ENCODE measurements at regions not wholly inside any gene's neighbourhood (a gene's known extent, or its start where the extent isn't known, plus 50 kb on each side); places are given as distances from the start of the nearest gene placed in this dataset.

DNA sequence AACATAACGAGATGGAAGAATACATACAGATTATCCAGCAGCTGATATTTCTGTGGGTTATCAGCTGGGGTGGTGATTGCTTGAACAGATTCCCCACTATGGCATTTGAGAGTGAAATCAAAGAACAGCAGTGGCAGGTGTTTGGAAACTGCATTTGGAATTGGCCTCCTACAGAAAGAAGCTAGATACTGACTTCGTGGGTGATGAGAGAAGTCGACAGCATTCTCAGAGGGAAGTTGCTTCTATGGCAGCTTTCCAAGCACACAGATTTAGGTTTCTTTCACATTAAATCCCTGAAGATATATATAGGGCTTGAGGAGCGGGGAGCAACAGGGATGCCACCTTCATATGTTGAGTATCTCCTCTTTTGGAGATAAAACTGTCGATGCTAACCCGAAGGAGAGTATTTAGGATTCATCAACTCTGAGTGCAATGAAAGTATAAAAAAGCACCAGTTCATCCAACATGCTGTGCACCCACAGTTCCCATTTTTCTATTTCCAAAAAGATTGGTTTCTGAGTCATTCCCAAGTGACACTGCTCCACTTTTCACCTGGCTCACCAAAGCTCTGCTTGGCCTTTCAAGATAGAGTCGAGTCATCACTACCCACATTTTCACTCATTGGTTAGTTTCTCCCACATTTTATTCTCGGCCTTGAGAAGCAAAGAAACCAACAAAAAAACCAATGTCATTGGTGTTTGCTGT, 579.8 kb upstream of the SUCLG2 start:
- H3K9me3 ChIP-seq, result peaks cover 4% of the 10 kb centered on the region
- no peak for DNase-seq
- WGBS, 3 donors, result 71 to 78% (median 76%) methylated on average over 8 of the region's 8 CpGs
- H3K36me3 ChIP-seq (ENCODE audit: insufficient read depth in 1 of 2, low read depth in 1 of 2), result no peaks in the 10 kb centered on the region
- H3K27ac ChIP-seq, result no peak overlapping the region
- TF ChIP-seq, protein P1, sequence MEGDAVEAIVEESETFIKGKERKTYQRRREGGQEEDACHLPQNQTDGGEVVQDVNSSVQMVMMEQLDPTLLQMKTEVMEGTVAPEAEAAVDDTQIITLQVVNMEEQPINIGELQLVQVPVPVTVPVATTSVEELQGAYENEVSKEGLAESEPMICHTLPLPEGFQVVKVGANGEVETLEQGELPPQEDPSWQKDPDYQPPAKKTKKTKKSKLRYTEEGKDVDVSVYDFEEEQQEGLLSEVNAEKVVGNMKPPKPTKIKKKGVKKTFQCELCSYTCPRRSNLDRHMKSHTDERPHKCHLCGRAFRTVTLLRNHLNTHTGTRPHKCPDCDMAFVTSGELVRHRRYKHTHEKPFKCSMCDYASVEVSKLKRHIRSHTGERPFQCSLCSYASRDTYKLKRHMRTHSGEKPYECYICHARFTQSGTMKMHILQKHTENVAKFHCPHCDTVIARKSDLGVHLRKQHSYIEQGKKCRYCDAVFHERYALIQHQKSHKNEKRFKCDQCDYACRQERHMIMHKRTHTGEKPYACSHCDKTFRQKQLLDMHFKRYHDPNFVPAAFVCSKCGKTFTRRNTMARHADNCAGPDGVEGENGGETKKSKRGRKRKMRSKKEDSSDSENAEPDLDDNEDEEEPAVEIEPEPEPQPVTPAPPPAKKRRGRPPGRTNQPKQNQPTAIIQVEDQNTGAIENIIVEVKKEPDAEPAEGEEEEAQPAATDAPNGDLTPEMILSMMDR (IDR thresholded peaks at IDR 0.05), result no peak
- no peak for ATAC-seq
- no peak overlapping the region for H3K4me3 ChIP-seq
- no peaks in the 10 kb centered on the region for H3K27me3 ChIP-seq (ENCODE audit: insufficient read depth in 3 of 3, low read length in 2 of 3)
- no peaks in the 10 kb centered on the region for H3K4me1 ChIP-seq
- intact Hi-C loops (cut with DNase I), result no loop called here

DNA sequence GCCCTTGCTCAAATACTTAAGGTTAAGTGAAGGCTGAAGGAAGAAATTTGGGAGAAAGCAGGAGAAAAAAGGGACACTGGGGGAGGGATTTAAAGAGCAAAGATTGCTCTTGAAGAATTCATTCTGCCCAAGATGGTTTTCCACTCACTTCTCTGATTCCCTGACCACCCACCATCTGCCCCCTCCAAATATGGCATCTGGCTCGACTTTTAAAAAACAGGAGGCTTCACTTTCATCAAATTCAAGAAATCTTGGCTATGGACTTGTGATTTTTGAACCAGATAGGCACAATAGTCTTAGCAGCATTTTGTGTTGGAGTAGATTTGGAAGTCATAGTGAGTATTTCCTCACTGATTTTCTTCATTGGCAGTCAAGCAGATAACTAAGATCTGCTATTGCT, 574.4 kb upstream of the SUCLG2 start:
- DNase-seq, result no peak
- 52 to 57% (median 52%) methylated on average over 1 of the region's 1 CpG for WGBS, 3 donors
- TF ChIP-seq, protein P1 (IDR thresholded peaks at IDR 0.05), result no peak

DNA sequence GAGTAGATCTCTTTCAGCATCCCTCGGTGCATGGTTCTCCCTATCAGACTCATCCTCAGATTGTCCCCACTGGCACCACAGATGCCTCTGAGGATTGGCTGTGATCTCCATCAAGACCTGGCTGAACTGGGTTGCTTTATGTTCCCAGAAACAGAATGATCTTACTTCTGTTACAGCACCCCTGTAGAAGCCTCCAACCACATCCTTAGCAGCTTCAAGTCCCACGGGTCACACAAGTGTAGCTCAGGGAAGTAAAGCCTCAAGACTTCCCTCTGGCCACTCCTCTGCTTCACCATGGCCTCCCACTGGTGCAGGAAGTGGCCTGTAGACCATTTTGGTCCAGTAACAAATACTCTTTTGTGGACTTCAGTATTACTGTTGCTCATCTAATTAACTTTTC, 566.4 kb upstream of the SUCLG2 start:
- Histone ChIP-seq H3K27ac (no peak overlapping the region), H3K9me3 (no peaks in the 10 kb centered on the region), H3K36me3 (ENCODE audit: insufficient read depth in 1 of 2, low read depth in 1 of 2) (no peaks in the 10 kb centered on the region), H3K4me1 (no peaks in the 10 kb centered on the region), H3K27me3 (ENCODE audit: insufficient read depth in 3 of 3, low read length in 2 of 3) (no peaks in the 10 kb centered on the region), H3K4me3 (no peak overlapping the region)
- WGBS, 3 donors, result 70 to 71% (median 70%) methylated on average over 2 of the region's 2 CpGs
- ATAC-seq (no peak), DNase-seq (no peak)
- TF ChIP-seq, protein P1 (IDR thresholded peaks at IDR 0.05), result no peak
- intact Hi-C loops (cut with DNase I), result no loop called here

More for the DNA sequence above, 574.4 kb upstream of the SUCLG2 start:
- ATAC-seq, result no peak
- Histone ChIP-seq H3K4me3 (no peak overlapping the region), H3K4me1 (no peaks in the 10 kb centered on the region), H3K9me3 (peaks cover 4% of the 10 kb centered on the region), H3K27me3 (ENCODE audit: insufficient read depth in 3 of 3, low read length in 2 of 3) (no peaks in the 10 kb centered on the region), H3K27ac (no peak overlapping the region), H3K36me3 (ENCODE audit: insufficient read depth in 1 of 2, low read depth in 1 of 2) (no peaks in the 10 kb centered on the region)
- intact Hi-C loops (cut with DNase I), result no loop called here

DNA sequence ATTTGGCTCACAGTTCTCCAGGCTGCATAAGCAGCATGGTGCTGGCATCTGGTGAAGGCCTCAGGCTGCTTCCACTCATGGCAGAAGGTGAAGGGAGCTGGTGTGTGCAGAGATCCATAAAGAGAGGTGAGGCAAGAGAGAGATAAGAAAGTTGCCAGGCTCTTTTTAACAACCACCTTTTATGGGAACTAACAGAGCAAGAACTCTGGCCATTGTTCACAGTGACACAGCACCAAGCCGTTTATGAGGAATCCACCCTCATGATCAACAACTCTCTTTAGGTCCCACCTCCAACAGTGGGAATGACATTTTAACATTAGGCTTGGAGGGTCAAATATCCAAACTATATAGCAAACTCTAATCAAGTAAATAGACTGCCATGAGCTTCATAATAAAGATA, 557.2 kb upstream of the SUCLG2 start:
- no peaks in the 10 kb centered on the region for H3K9me3 ChIP-seq
- ATAC-seq (no peak), DNase-seq (no peak)
- H3K36me3 ChIP-seq (ENCODE audit: insufficient read depth in 1 of 2, low read depth in 1 of 2), result no peaks in the 10 kb centered on the region
- H3K27me3 ChIP-seq (ENCODE audit: insufficient read depth in 3 of 3, low read length in 2 of 3), result no peaks in the 10 kb centered on the region
- intact Hi-C loops (cut with DNase I), result no loop called here
- no peak overlapping the region for H3K27ac ChIP-seq
- no peaks in the 10 kb centered on the region for H3K4me1 ChIP-seq
- TF ChIP-seq, protein P1 (IDR thresholded peaks at IDR 0.05), result no peak
- no peak overlapping the region for H3K4me3 ChIP-seq
- 70 to 83% (median 74%) methylated on average over 1 of the region's 1 CpG for WGBS, 3 donors

DNA sequence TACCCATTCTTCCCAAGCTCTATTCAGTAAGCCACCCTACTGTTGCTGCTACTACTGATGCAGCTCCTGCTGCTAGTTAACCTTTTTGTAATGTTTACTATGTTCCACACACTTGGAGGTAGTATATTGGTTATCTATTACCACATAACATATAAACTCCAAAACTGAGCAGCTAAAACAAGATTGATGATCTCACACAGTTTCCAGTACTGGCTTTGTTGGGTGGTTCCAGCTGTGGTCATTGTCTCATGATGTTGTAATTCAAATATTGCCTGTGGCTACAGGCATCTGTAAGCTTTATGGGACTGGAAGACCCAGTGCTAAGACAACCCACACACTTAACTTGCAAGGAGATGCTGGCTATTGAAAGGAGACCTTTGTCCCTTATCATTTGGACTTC, 556.2 kb upstream of the SUCLG2 start:
- no peaks in the 10 kb centered on the region for H3K9me3 ChIP-seq
- DNase-seq, result no peak
- intact Hi-C loops (cut with DNase I), result no loop called here
- H3K4me1 ChIP-seq, result no peaks in the 10 kb centered on the region
- H3K36me3 ChIP-seq (ENCODE audit: insufficient read depth in 1 of 2, low read depth in 1 of 2), result no peaks in the 10 kb centered on the region
- H3K27ac ChIP-seq, result no peak overlapping the region
- no peak for ATAC-seq
- H3K4me3 ChIP-seq, result no peak overlapping the region
- H3K27me3 ChIP-seq (ENCODE audit: insufficient read depth in 3 of 3, low read length in 2 of 3), result no peaks in the 10 kb centered on the region
- TF ChIP-seq, protein P1 (IDR thresholded peaks at IDR 0.05), result no peak
